Peyer's patch (tissue), 4 donors: ENCODE measurements at regions not wholly inside any gene's neighbourhood (a gene's known extent, or its start where the extent isn't known, plus 50 kb on each side); places are given as distances from the start of the nearest gene placed in this dataset.

Source experiments
- CTCF ChIP-seq, 6 experiments: fragments of 450-650 bp in 4 of 6; fragments of 200-600 bp in 2 of 6; sonication (generic) in 1 of 6; IDR thresholded peaks; one replicate each; pipeline ENCODE4 v1.5.1; 2017 to 2019; ENCODE audit warnings: antibody characterized with exemption in 6 of 6, mild to moderate bottlenecking in 3 of 6, moderate library complexity in 1 of 6
- POLR2A ChIP-seq, 2 donors: fragments of 450-650 bp; IDR thresholded peaks; one replicate each; pipeline ENCODE4 v1.5.1; 2017; ENCODE audit warnings: antibody characterized with exemption in 2 of 2, mild to moderate bottlenecking in 2 of 2, moderate library complexity in 2 of 2

- TF ChIP-seq CTCF (IDR thresholded peaks at IDR 0.05) (no peak), POLR2A (IDR thresholded peaks at IDR 0.05) (no peak)
These were observed 418.9 kb downstream of the IRS1 start for GRCh38 chr2:226380679-226381078.
